MM.1S (cell line): ENCODE measurements at regions not wholly inside any gene's neighbourhood (a gene's known extent, or its start where the extent isn't known, plus 50 kb on each side); places are given as distances from the start of the nearest gene placed in this dataset.

Experiments
- DNase-seq: peaks from one replicate; pipeline ENCODE4 v3.0.0-alpha.2; 2015
- H2AFZ ChIP-seq: fragments of 300-600 bp; sonication (generic); 2 replicates; pipeline ENCODE4 v1.6.0; 2016; ENCODE audit warnings: antibody characterized with exemption, low read length
- H3F3A ChIP-seq: fragments of 300-600 bp; sonication (generic); 2 replicates; pipeline ENCODE4 v1.6.1; 2016; ENCODE audit warnings: mild to moderate bottlenecking, antibody characterized with exemption, low read length, moderate library complexity, mixed read lengths; ENCODE audit not compliant: insufficient read depth
- H3K27ac ChIP-seq: fragments of 300-600 bp; sonication (generic); 2 replicates; pipeline ENCODE4 v1.5.1; 2016; ENCODE audit warnings: mild to moderate bottlenecking, low read length
- H3K27me3 ChIP-seq: fragments of 300-600 bp; sonication (generic); replicated peaks from 2 replicates; pipeline ENCODE4 v1.6.0; 2016; ENCODE audit warnings: low read length; ENCODE audit not compliant: insufficient read depth
- H3K36me3 ChIP-seq: fragments of 300-600 bp; sonication (generic); replicated peaks from 2 replicates; pipeline ENCODE4 v1.6.1; 2016; ENCODE audit warnings: mild to moderate bottlenecking, low read length, mixed read lengths; ENCODE audit not compliant: insufficient read depth
- H3K4me1 ChIP-seq: fragments of 300-600 bp; sonication (generic); 2 replicates; pipeline ENCODE4 v1.6.1; 2016; ENCODE audit warnings: low read length, mixed read lengths
- H3K4me2 ChIP-seq: fragments of 300-600 bp; sonication (generic); 2 replicates; pipeline ENCODE4 v1.6.0; 2016; ENCODE audit warnings: low read depth, low read length
- H3K4me3 ChIP-seq: fragments of 300-600 bp; sonication (generic); 2 replicates; pipeline ENCODE4 v1.5.1; 2016; ENCODE audit warnings: low read length, mixed read lengths
- H3K79me2 ChIP-seq: fragments of 300-600 bp; sonication (generic); 2 replicates; pipeline ENCODE4 v1.6.1; 2016; ENCODE audit warnings: mixed run types, low read length, mixed read lengths
- H3K9ac ChIP-seq: fragments of 300-600 bp; sonication (generic); 2 replicates; pipeline ENCODE4 v1.6.1; 2016; ENCODE audit warnings: low read length, mixed read lengths
- H3K9me2 ChIP-seq: fragments of 300-600 bp; sonication (generic); replicated peaks from 2 replicates; pipeline ENCODE4 v1.6.1; 2016; ENCODE audit warnings: mild to moderate bottlenecking, low read length, mixed read lengths; ENCODE audit not compliant: insufficient read depth
- H3K9me3 ChIP-seq: fragments of 300-600 bp; sonication (generic); replicated peaks from 2 replicates; pipeline ENCODE4 v1.6.1; 2016; ENCODE audit warnings: mild to moderate bottlenecking, low read length, mixed read lengths; ENCODE audit not compliant: insufficient read depth
- H4K20me1 ChIP-seq: fragments of 300-600 bp; sonication (generic); 2 replicates; pipeline ENCODE4 v1.6.1; 2016; ENCODE audit warnings: mild to moderate bottlenecking, low read length, moderate library complexity, mixed read lengths; ENCODE audit not compliant: insufficient read depth
- CTCF ChIP-seq: fragments of 300-600 bp; sonication (generic); IDR thresholded peaks from 2 replicates; pipeline ENCODE4 v1.5.1; 2016; ENCODE audit warnings: antibody characterized with exemption, low read length, mixed read lengths
- EZH2 ChIP-seq: fragments of 300-600 bp; sonication (generic); optimal IDR thresholded peaks from 2 replicates; pipeline ENCODE3; 2017; ENCODE audit warnings: low read depth, mild to moderate bottlenecking, antibody characterized with exemption, low read length, mixed read lengths
- EZH2phosphoT487 ChIP-seq: fragments of 300-600 bp; sonication (generic); IDR thresholded peaks from 2 replicates; pipeline ENCODE4 v1.6.1; 2018; ENCODE audit warnings: antibody characterized with exemption, low read length

DNA sequence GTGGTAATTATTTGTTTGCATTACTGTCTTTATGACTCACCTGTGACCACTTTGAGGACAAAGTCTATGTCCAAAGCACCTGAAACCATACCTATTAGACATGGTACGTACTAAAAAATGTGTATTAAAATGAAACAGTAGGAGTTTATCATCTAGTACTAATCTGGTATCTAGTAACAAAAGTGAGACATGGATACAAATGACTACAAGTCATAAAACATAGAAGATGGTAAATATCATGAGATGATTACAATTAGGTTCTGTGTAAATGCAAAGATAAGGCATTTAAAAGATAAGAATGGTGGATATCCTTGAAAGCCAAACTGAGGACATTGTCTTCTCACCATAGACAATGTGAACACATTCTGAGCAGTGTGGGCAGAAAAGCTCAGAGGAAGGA lies 113.5 kb upstream of the GUCY1A2 start:
- no peak overlapping the region for H3K4me3 ChIP-seq
- no peak overlapping the region for H3K27ac ChIP-seq
- no peaks in the 10 kb centered on the region for H3K27me3 ChIP-seq
- H4K20me1 ChIP-seq: no peaks in the 10 kb centered on the region
- H3F3A ChIP-seq: no peaks in the 10 kb centered on the region
- no peaks in the 10 kb centered on the region for H3K79me2 ChIP-seq
- H3K9me3 ChIP-seq: no peaks in the 10 kb centered on the region
- H2AFZ ChIP-seq: no peak overlapping the region
- H3K36me3 ChIP-seq: no peaks in the 10 kb centered on the region
- DNase-seq: no peak
- H3K9me2 ChIP-seq: no peaks in the 10 kb centered on the region
- no peaks in the 10 kb centered on the region for H3K4me1 ChIP-seq
- no peak overlapping the region for H3K4me2 ChIP-seq
- no peak for TF ChIP-seq CTCF
- TF ChIP-seq EZH2phosphoT487: no peak
- no peak for TF ChIP-seq EZH2
- no peak overlapping the region for H3K9ac ChIP-seq

DNA sequence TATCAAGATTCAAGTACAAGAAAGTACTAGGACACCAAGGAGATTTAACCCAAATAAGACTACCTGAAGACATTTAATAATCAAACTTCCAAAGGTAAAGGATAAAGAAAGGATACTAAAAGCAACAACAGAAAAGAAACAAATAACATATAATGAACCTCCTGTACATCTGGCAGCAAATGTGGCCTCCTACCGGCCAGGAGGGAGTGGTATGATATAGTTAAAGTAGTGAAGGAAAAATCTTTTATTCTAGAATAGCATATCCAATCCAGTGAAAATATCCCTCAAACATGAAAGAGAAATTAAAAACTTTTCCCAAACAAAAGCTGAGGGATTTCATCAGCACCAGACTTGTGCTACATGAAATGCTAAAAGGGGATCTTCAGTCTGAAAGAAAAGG lies 104.7 kb upstream of the GUCY1A2 start:
- Histone ChIP-seq H2AFZ (no peak overlapping the region), H3K27me3 (no peaks in the 10 kb centered on the region), H3K9me2 (no peaks in the 10 kb centered on the region), H3K79me2 (no peaks in the 10 kb centered on the region), H3K4me2 (no peak overlapping the region), H3K4me3 (no peak overlapping the region), H3F3A (no peaks in the 10 kb centered on the region), H4K20me1 (no peaks in the 10 kb centered on the region), H3K9ac (no peak overlapping the region), H3K36me3 (no peaks in the 10 kb centered on the region), H3K4me1 (no peaks in the 10 kb centered on the region), H3K9me3 (no peaks in the 10 kb centered on the region), H3K27ac (no peak overlapping the region)
- TF ChIP-seq EZH2 (no peak), EZH2phosphoT487 (no peak), CTCF (no peak)
- DNase-seq: no peak

DNA sequence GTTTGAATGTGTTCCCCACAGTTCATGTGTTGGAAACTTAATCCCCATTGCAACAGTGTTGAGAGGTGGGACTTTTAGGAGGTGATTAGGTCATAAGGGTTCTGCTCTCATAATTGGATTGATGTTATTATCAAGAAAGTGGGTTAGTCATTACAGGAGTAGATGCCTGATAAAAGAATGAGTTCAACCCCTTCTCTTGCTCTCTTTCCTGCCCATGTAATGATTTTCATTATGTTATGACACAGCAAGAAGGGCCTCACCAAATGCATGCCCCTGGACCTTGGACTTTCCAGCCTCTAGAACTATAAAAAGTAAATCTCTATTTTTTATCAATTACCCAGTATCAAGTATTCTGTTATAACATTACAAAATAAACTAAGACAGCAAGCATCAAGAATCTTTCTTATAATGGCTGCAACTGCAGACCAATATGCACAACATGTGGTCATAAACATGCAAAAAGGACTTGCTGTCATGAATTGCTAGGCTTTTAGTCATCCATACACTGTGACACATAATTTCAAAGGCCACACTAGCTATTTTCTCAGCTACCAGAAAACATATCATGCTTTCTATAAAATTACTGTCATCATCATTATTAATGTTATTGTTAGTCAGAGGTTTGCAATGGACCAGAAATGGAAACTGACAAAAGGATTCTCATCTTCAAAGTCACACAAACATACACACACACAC lies 99.9 kb upstream of the GUCY1A2 start:
- Histone ChIP-seq H3K36me3 (no peaks in the 10 kb centered on the region), H3K27ac (no peak overlapping the region), H3K9ac (no peak overlapping the region), H3K79me2 (no peaks in the 10 kb centered on the region), H3K9me2 (no peaks in the 10 kb centered on the region), H3K4me3 (no peak overlapping the region), H3K27me3 (no peaks in the 10 kb centered on the region), H4K20me1 (no peaks in the 10 kb centered on the region), H2AFZ (no peak overlapping the region), H3K4me2 (no peak overlapping the region), H3F3A (no peaks in the 10 kb centered on the region), H3K9me3 (no peaks in the 10 kb centered on the region), H3K4me1 (no peaks in the 10 kb centered on the region)
- TF ChIP-seq EZH2: no peak
- no peak for TF ChIP-seq EZH2phosphoT487
- no peak for TF ChIP-seq CTCF
- DNase-seq: no peak
